GM21529 (cell line): ENCODE measurements at regions not wholly inside any gene's neighbourhood (a gene's known extent, or its start where the extent isn't known, plus 50 kb on each side); places are given as distances from the start of the nearest gene placed in this dataset.
A peak's percentile ranks its signal among the peaks of the same experiment; 100 is the strongest.
"Not testable (repeated sequence)": the region's sequence is repeated elsewhere in the genome, so short reads cannot be mapped to it uniquely, and the experiment has no call there.

Source experiments
- ATAC-seq: cut with Tn5 transposase; IDR thresholded peaks from one replicate; pipeline ENCODE4 v1.9.1; 2021; ENCODE audit not compliant: unreplicated experiment

DNA sequence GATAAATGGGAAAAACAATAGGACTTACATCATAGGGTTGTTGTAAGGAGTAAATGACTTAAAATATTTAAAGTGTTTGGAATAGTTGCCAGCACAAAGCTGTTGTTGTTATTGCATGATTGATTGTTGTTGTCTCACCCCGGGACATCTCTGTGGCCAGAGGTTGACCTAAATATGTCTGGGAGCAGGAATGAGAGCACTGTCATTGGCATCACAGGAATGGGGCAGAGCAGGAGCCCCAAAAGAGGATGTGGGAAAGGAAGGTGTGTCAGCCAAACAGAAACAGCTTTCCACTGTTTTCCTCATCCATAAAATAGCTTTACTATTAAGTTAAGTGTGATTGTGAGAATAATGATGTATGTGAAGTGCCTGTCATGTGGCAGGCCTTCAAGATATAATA is 121.6 kb downstream of the TMEM168 start:
- no peak for ATAC-seq

DNA sequence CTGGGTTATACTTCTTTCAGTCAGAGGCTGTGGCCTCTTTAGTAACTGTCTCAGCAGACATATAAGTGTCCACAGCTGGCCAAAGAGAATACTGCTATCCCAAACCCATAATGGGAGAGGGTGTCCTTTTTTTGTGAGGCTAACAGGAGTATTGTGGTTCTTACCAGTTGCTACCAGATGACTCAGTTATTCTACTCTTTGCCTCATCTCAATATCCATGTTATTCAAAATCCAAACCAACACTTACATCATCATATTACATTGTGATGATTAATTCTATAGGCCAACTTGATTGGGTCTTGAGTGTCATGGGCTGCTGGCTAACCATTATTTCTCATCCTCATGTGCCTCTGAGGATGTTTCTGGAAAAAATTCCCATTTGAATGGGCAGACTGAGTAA is 120.9 kb downstream of the TMEM168 start:
- ATAC-seq, result no peak

- no peak for ATAC-seq
Measured at GRCh38 chr7:112670193-112670592, 120.0 kb downstream of the TMEM168 start.

DNA sequence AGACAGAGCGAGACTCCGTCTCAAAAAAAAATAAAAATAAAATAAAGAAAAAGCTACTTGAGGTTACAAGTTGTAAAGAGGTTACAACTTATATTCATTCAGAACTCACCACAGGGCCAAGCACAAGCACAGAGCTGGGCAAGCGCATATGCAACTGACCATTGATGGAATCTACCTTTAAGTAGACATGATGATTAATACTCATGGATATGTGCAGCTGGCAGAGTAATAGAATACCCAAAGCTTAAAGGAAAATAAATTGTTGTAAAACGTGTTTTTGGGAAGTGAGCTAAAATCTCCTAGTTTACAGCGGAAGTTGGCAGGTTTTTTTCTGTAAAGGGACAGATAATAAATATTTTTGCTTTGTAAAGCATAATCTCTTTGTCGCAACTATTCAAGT is 111.6 kb downstream of the TMEM168 start:
- ATAC-seq, result no peak

GRCh38 chr7:112689466-112690177 is 100.6 kb downstream of the TMEM168 start:
- not testable (repeated sequence) for ATAC-seq

DNA sequence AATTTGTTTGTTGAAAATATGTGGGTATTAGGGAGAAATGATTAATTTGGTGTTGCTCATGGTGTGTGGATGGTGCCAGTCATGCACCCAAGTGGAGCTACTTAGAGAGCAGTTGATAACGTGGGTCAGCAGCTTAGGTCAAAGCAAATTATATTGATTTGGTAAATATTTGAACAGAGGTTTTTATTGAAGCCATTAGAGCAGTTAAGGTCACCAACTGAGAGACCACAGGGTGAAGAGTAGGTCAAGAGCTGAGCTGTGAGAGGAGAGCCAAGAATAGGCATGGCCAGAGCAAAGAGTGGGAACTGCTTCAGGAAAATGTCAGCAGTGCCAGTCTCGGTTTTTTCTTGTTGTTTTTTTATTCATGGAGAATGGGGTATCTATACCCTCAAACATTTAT is 97.9 kb downstream of the TMEM168 start:
- no peak for ATAC-seq

GRCh38 chr7:112697211-112697610 is 93.0 kb downstream of the TMEM168 start:
- not testable (repeated sequence) for ATAC-seq

- no peak for ATAC-seq
Measured at GRCh38 chr7:112699725-112700513, 90.3 kb downstream of the TMEM168 start.

DNA sequence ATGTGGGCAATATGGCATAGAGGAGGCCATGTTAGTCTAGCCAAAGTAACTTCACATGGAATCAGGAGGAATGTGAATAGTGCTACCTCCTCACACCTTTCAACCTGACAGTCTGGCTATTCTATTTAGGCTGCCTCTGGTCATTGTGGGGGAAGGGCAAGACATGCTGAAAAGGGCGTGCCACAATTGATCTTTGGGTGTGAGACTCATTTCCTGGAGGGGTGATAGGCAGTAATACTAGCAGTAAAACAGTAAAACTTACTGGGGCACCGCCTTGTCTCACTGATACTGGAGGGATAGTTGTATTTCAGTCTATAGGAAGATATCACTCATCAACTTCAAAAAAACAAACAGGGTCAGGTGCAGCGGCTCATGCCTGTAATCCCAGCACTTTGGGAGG is 88.7 kb downstream of the TMEM168 start:
- no peak for ATAC-seq

- ATAC-seq, result peak; percentile 71
Measured at GRCh38 chr7:112707655-112708054, 82.5 kb downstream of the TMEM168 start.

DNA sequence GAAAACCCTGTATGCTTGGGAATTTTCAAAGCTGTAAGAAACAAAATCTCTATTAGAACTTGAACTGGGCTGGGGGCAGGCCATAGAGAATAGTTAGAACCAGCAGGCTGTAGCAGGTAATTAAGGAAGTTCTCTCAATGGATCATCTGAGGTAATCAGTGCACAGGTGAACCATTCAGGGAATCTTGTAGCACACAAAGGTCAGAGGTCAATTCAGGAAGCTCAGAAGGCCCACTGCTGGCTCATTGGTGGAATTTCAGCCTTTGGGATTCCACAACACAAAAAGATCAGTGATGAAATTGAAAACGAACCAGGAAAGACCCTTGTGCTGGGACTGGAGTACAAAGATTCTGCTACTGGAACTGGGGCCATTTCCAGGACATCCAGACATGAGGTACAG is 82.0 kb downstream of the TMEM168 start:
- no peak for ATAC-seq
